Dermis microvascular lymphatic vessel endothelial cell (primary cell): ENCODE measurements at regions not wholly inside any gene's neighbourhood (a gene's known extent, or its start where the extent isn't known, plus 50 kb on each side); places are given as distances from the start of the nearest gene placed in this dataset.

Source experiments
- DNase-seq, 2 donors: peaks; one replicate each; pipeline versions ENCODE4 v3.0.0 to v3.0.0-alpha.2; 2010; ENCODE audit warnings: low read depth in 2 of 2

DNA sequence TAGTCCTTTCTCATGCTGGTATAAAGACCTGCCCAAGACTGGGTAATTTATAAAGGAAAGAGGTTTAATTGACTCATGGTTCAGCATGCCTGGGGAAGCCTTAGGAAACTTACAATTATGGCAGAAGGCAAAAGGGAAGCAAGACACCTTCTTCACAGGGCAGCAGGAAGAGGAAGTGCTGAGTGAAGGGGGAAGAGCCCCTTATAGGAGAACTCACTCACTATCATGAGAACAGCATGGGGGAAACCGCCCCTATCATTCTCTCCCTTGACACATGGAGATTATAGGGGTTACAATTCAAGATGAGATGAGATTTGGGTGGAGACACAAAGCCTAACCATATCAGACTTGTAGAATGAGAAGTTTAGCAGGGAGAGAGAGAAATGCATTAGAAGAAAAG, 373.3 kb upstream of the DIAPH2 start:
- DNase-seq = no peak

DNA sequence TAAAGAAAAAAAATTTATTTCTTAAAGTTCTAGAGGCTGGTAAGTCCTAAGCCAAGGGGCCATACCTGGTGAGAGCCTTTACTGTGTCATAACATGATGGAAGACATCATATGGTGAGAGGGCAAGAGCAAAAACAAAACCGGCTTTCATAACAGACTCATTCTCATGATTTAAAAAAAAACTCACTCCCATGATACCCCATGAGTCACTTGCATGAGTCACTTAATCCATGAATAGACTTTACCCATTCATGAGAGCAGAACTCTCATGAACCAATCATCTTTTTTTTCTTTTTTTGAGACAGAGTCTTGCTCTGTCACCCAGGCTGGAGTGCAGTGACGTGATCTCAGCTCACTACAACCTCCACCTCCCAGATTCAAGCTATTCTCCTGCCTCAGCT, 369.7 kb upstream of the DIAPH2 start:
- DNase-seq = peak in 1 of 2 donors; percentile 13

- no peak for DNase-seq
Observed at GRCh38 chrX:96361844-96362243, 322.8 kb upstream of the DIAPH2 start.

DNA sequence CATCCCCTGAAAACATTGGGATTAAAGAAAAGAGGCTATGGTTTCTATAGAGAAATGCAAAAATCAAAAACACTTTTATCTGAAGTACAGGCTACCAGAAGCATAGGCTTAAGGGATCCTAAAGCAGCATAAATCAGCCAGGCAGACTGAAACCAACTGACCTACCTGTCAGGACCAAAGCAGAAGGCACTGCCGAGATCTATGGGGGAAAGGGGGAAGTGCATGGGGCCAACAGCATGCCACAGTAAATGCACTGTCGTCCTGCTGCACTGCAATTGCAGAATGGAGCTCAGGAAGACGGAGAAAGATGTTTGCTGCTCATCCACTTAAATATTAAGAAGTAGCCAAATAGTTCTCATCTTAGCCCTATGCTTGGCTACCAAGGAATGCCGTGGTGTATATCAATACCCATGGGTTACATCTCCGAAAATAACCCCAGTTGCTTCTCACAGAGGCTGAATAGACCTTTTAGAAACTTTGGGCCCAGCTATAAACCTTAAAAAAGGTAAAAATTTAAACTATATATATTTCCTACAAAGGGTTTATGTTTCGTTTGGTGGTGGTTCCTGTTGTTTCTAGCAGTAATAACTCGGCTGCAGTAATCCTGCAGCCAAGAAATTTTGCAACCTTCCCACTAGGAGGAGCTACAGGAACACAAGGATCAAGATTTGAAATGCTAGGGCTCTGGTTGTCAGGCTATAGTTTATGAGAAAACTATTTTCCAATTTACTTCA, 312.2 kb upstream of the DIAPH2 start:
- peak; percentile 55 to 68 for DNase-seq

GRCh38 chrX:96373047-96373355, 311.6 kb upstream of the DIAPH2 start:
- DNase-seq = no peak

GRCh38 chrX:96376266-96376665, 308.4 kb upstream of the DIAPH2 start:
- DNase-seq = no peak

DNA sequence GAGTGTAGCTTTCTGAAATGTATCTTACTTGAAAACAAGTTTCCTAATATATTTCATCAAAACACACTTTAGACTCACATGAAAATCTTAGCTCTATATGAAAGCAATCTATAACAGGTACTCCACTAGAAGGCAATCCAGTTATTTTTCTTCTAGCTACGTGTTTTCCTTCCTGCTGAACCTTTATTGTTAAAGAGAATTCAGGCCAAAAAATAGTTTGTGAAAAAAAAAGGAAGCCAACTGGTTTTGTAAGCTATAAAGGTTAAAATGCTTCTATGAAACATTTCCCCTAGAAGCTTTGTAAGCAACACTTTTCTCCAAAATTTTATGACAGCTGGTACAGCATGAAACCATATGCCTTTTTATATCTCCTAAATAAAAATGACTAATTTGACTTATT, 304.7 kb upstream of the DIAPH2 start:
- DNase-seq = peak; percentile 26 to 54

- DNase-seq = no peak
Observed at GRCh38 chrX:96382018-96382417, 302.6 kb upstream of the DIAPH2 start.

- no peak for DNase-seq
Observed at GRCh38 chrX:96383428-96383827, 301.2 kb upstream of the DIAPH2 start.

DNA sequence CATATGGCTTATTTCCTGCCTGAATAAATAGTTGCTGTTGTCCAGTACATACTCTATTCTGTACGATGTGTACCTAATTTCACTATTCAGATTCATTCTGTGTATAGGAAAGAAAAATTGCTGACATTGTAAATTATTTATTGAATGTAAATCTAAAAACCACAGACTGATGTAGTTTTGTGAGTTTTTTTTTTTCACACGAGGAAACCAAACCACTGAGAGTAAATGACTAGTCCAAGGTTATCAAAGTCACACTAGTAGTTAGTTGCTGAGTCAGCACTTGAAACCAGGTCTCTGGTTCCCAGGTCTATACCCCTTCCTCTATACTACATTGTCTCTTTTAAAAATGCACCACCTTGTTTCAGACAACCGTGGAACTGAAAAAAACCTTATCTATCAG, 298.3 kb upstream of the DIAPH2 start:
- DNase-seq = no peak

DNA sequence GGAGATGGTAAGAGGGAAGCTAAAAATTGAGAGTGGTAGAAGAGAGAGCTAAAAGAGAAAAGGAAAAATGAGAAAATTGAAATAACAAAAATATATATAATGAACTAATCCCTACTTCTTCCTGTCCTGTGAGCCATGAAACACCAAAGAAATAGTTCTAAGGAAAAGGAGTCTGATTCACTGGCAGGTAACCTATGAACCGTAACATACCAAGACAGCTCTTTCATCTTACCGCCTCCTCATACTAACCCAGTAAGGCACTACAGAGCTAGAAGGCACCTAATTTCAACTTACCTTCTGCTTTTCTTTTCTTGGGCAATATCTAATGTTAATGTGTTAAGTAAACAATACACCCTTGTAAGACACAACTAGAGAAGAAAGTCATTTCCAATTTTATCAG, 297.7 kb upstream of the DIAPH2 start:
- DNase-seq = no peak

DNA sequence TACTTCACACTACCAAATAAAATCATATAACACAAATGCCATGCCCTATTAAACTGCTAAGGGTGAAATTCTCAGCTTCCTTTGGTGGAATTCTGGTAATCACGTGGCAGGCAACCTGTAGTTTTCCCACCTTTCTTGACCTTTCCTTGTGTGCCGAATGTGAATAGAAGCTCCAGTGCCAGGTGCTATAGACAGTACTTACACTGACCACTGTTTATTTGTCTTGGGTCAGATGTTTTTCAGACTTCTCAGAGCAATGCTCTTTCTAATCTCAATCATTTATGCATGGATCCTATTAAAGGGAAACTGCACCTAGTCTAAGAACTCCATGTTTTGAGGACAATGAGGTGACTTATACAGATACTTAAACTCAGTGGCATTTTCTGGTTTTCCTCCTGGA, 296.8 kb upstream of the DIAPH2 start:
- no peak for DNase-seq

DNA sequence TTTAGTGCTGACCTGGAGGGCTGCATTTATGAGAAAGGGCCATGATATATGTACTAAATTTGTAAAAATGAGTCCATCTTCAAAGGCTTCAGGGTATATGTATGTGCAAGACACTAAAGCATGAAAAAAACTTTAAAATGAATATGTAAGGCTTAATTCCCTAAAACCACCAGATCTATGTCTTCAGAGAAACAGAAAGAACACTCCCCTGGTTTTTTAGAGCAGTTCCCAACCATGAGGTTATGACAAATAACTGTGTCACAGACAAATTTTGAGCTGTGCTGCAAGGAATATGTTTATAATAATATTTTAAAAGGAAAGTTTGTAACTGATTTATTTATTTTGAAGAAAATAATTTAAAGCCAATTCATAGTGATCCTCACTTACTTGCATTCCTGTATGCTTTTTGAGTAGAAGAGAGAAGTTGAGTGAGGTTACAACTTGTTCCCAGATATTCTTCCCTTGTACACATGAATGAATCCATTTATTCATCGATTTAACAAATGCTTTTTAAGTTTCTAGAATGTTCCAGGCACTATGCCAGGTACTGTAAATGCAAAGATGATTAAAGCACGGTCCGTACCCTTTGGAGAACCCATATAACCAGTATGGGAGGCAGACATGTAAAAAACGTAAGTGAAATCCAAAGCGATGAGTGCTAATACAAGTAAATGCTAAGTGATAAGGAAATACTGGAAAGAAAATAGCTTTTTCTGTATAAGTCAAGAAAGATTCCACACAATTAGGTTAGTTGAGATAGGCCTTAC, 295.2 kb upstream of the DIAPH2 start:
- no peak for DNase-seq

DNA sequence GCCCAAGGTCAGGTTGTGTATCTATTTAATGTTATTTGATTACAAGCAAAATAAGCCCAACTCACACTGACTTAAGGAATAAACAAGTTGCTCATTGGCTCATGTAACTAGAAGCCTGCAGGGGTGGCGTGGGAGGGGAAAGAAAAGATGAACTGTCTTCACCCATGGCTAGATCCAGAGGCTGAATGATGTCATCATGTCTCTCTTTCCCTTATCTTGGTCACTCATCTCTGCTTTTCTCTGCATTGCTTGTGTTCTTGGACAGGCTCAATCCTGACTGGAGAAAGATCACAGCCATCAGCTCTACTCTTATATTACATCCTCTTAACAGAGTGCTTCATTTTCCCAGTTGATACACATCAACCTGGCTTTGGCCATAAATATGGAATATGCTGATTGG, 290.0 kb upstream of the DIAPH2 start:
- no peak for DNase-seq

- peak in 1 of 2 donors; percentile 7 for DNase-seq
Observed at GRCh38 chrX:96403446-96403845, 281.2 kb upstream of the DIAPH2 start.

- DNase-seq = no peak
Observed at GRCh38 chrX:96405842-96406241, 278.8 kb upstream of the DIAPH2 start.

- DNase-seq = peak in 1 of 2 donors; percentile 58
Observed at GRCh38 chrX:96407072-96407471, 277.6 kb upstream of the DIAPH2 start.

GRCh38 chrX:96407501-96407900, 277.1 kb upstream of the DIAPH2 start:
- DNase-seq = peak in 1 of 2 donors; percentile 68

DNA sequence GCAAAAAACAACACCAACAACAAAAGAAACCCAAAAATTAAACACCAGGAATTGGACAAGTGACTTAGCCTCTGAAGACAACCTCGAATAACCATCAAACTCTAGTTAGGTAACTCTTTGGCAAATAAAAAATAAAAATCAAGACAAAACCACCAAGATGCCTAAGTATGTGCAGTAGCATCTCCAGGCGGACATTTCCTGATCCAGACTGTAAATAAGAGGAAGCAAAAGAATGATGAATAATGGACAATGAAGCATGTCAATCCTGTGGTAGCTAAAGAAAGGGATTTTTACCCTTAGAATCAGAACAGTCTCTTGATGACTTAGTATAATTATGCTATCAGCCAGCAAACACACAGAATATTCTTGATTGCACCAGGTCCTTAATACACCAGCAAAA, 276.7 kb upstream of the DIAPH2 start:
- DNase-seq = no peak

GRCh38 chrX:96410927-96411326, 273.7 kb upstream of the DIAPH2 start:
- DNase-seq = no peak

DNA sequence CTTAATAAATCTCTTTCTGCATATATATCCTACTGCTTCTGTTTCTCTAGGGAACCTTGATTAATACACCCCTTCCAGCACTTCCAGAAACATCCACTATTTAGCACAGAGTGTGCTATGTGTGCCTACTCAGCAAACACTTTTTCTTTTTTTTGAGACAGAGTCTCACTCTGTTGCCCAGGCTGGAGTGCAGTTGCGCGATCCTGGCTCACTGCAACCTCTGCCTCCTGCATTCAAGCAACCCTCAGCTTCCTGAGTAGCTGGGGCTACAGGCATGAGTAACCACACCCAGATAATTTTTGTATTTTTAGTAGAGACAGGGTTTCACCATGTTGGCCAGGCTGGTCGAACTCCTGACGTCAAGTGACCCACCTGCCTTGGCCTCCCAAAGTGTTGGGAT, 266.9 kb upstream of the DIAPH2 start:
- DNase-seq = no peak

DNA sequence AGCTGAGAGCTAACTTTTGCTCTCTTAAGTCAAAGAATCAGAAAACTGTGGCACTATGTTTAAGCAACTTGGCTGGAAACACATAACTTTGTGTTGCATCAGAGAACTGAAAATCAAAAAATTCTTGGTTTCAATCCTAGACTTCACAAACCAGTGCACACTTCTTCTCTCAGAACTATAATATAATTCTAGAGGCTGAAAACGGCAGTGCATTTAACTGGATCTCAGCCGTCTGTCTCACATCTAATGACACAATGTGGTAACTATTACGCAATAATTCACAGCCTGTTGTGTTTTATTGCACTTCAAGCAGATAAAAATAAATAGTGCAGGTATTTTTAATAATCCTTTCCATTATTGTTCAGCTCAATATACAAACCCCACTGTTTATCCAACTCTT, 260.6 kb upstream of the DIAPH2 start:
- DNase-seq = peak in 1 of 2 donors; percentile 1

- no peak for DNase-seq
Observed at GRCh38 chrX:96425200-96425599, 259.4 kb upstream of the DIAPH2 start.
